Panc1 (cell line): ENCODE measurements at regions not wholly inside any gene's neighbourhood (a gene's known extent, or its start where the extent isn't known, plus 50 kb on each side); places are given as distances from the start of the nearest gene placed in this dataset.

Experiments used
- ATAC-seq: fragments of 200-7000 bp; cut with Tn5 transposase; 2 replicates; pipeline ENCODE4 v1.9.1; 2020; ENCODE audit warnings: mild to moderate bottlenecking, moderate library complexity
- BruUV-seq: library from RNA; stranded (reverse); fragments of 400-500 nt; replicated peaks from 2 replicates; lab custom pipeline; 2021; lab: Mats Ljungman, UMichigan
- CTCF ChIA-PET: fragments of 300-600 bp; sonication (Branson Sonifier 250); formaldehyde crosslinking; loops from one replicate; lab custom pipeline; 2022; ENCODE audit warnings: antibody characterized with exemption; lab: Charles Lee
- POLR2A ChIA-PET: fragments of 300-600 bp; sonication (Branson Sonifier 250); formaldehyde crosslinking; loops from one replicate; lab custom pipeline; 2022; ENCODE audit warnings: antibody characterized with exemption; lab: Charles Lee
- DNase-seq: peaks from one replicate; pipeline ENCODE4 v3.0.0-alpha.2; 2010; ENCODE audit warnings: low read depth, low spot score
- H3K27ac ChIP-seq: 2 replicates; pipeline ENCODE4 v1.5.1; 2011; ENCODE audit warnings: mild to moderate bottlenecking, low read length, inconsistent platforms
- H3K27me3 ChIP-seq: fragments of 200-500 bp; sonication (Bioruptor generic); 2 replicates; pipeline ENCODE4 v1.6.0; 2014; ENCODE audit warnings: low read length, inconsistent platforms; ENCODE audit not compliant: control insufficient read depth, insufficient read depth
- H3K36me3 ChIP-seq: fragments of 200-500 bp; sonication (Bioruptor generic); 2 replicates; pipeline ENCODE4 v1.5.1; 2014; ENCODE audit warnings: inconsistent platforms, mild to moderate bottlenecking, low read length, moderate library complexity; ENCODE audit not compliant: control insufficient read depth, insufficient read depth
- H3K4me1 ChIP-seq: 2 replicates; pipeline ENCODE4 v1.5.1; 2011; ENCODE audit warnings: inconsistent platforms, mild to moderate bottlenecking, low read length, moderate library complexity; ENCODE audit not compliant: control insufficient read depth, insufficient read depth
- H3K4me3 ChIP-seq, 2 experiments: 2 replicates each; pipeline ENCODE4 v1.5.1; 2011 to 2012; ENCODE audit warnings: low read depth in 2 of 2, low read length in 2 of 2, mild to moderate bottlenecking in 2 of 2, inconsistent platforms in 1 of 2, moderate library complexity in 1 of 2
- H3K9me3 ChIP-seq: fragments of 200-500 bp; sonication (Bioruptor generic); 2 replicates; pipeline ENCODE4 v1.5.1; 2014; ENCODE audit warnings: low read depth, mild to moderate bottlenecking, inconsistent platforms, low read length, moderate library complexity; ENCODE audit not compliant: control insufficient read depth, insufficient read depth
- CTCF ChIP-seq: fragments of 450-650 bp; IDR thresholded peaks from 2 replicates; pipeline ENCODE4 v1.5.1; 2017; ENCODE audit warnings: mild to moderate bottlenecking
- POLR2AphosphoS5 ChIP-seq: IDR thresholded peaks from 2 replicates; pipeline ENCODE4 v1.6.1; 2012; ENCODE audit warnings: mild to moderate bottlenecking, low read depth, low read length, moderate library complexity
- REST ChIP-seq, 2 experiments: IDR thresholded peaks; 2 replicates each; pipeline ENCODE4 v1.6.1; 2011 to 2012; ENCODE audit warnings: low read depth in 2 of 2, control low read depth in 1 of 2, low read length in 1 of 2, mild to moderate bottlenecking in 1 of 2, moderate library complexity in 1 of 2; ENCODE audit not compliant: insufficient read depth in 1 of 2
- SIN3A ChIP-seq: IDR thresholded peaks from 2 replicates; pipeline ENCODE4 v1.6.1; 2012; ENCODE audit warnings: low read depth, mild to moderate bottlenecking, low read length, moderate library complexity, borderline replicate concordance; ENCODE audit not compliant: insufficient read depth
- TCF7L2 ChIP-seq: IDR thresholded peaks from 2 replicates; pipeline ENCODE4 v1.6.1; 2011; ENCODE audit warnings: mild to moderate bottlenecking, low read depth, low read length, inconsistent platforms
- in situ Hi-C: cut with HindIII; loops from 2 replicates; pipeline ENCODE4 v1.10.0; 2016; ENCODE audit warnings: low sequenced_read_pairs, low pct_unique_long_range_greater_than_20kb
- intact Hi-C: fragments of 100-400 bp; cut with micrococcal nuclease; formaldehyde crosslinking; loops from one replicate; pipeline ENCODE4 v1.10.0; 2022; ENCODE audit not compliant: unreplicated experiment

- intact Hi-C loops: no loop called here
- Histone ChIP-seq H3K4me1 (no peaks in the 10 kb centered on the region), H3K27me3 (no peaks in the 10 kb centered on the region), H3K36me3 (no peaks in the 10 kb centered on the region), H3K9me3 (peaks cover 2% of the 10 kb centered on the region; the same call in 1 of the 2 replicates), H3K4me3 (no peak overlapping the region), H3K27ac (no peak overlapping the region)
- in situ Hi-C loops: no loop called here
- no peak for TF ChIP-seq REST (IDR thresholded peaks at IDR 0.05; ENCODE audit: insufficient read depth in 1 of 2, low read depth in 2 of 2, low read length in 1 of 2)
- TF ChIP-seq SIN3A: no peak
- TF ChIP-seq POLR2AphosphoS5: no peak
- CTCF ChIA-PET: no interaction called here
- DNase-seq (no peak), ATAC-seq (no peak)
- BruUV-seq: no TSS peak
- POLR2A ChIA-PET: no interaction called here
Measured at GRCh38 chr11:97854357-97854756, 1166.4 kb upstream of the CNTN5 start.

- no peak for DNase-seq
- no peaks in the 10 kb centered on the region for H3K27me3 ChIP-seq
- no peaks in the 10 kb centered on the region for H3K4me1 ChIP-seq
- H3K36me3 ChIP-seq: no peaks in the 10 kb centered on the region
- H3K9me3 ChIP-seq: no peaks in the 10 kb centered on the region
- CTCF ChIA-PET: no interaction called here
- H3K4me3 ChIP-seq: no peak overlapping the region
- intact Hi-C loops: no loop called here
- POLR2A ChIA-PET: no interaction called here
- no peak overlapping the region for H3K27ac ChIP-seq
- ATAC-seq: no peak
- in situ Hi-C loops: no loop called here
- no TSS peak for BruUV-seq
- no peak for TF ChIP-seq TCF7L2
- no peak for TF ChIP-seq CTCF
- no peak for TF ChIP-seq REST (IDR thresholded peaks at IDR 0.05; ENCODE audit: insufficient read depth in 1 of 2, low read depth in 2 of 2, low read length in 1 of 2)
- no peak for TF ChIP-seq POLR2AphosphoS5
- TF ChIP-seq SIN3A: no peak
Measured at GRCh38 chr11:97854877-97855276, 1165.9 kb upstream of the CNTN5 start.
